Activated T-cell treated with anti-CD3 and anti-CD28 coated beads, Interleukin-2, amount 50 U/mL, for 72 hours (primary cell): ENCODE measurements at regions not wholly inside any gene's neighbourhood (a gene's known extent, or its start where the extent isn't known, plus 50 kb on each side); places are given as distances from the start of the nearest gene placed in this dataset.
"Not testable (repeated sequence)": the region's sequence is repeated elsewhere in the genome, so short reads cannot be mapped to it uniquely, and the experiment has no call there.

Experiments
- ATAC-seq, 2 donors: fragments of 150-1000 bp; cut with Tn5 transposase; replicated peaks in 1 of 2; 2 replicates each; pipeline ENCODE4 v1.10.0; 2021; ENCODE audit warnings: moderate library complexity in 2 of 2, mild to moderate bottlenecking in 1 of 2
- DNase-seq, 2 donors: peaks; one replicate each; pipeline ENCODE4 v3.0.0; 2021 to 2022; ENCODE audit warnings: mixed read lengths in 1 of 2
- H3K27ac Mint-ChIP-seq: one replicate; pipeline ENCODE4 v1.8.0; 2022; ENCODE audit warnings: mild to moderate bottlenecking, moderate library complexity, mixed read lengths
- H3K27me3 Mint-ChIP-seq: one replicate; pipeline ENCODE4 v1.8.0; 2022; ENCODE audit warnings: low read depth, mixed read lengths
- H3K36me3 Mint-ChIP-seq, 2 donors: one replicate each; pipeline ENCODE4 v1.8.0; 2022; ENCODE audit warnings: mixed read lengths in 2 of 2, mild to moderate bottlenecking in 1 of 2; ENCODE audit not compliant: insufficient read depth in 2 of 2
- H3K4me1 Mint-ChIP-seq: one replicate; pipeline ENCODE4 v1.8.0; 2022; ENCODE audit warnings: low read depth, mixed read lengths
- H3K4me3 Mint-ChIP-seq, 2 donors: one replicate each; pipeline ENCODE4 v1.8.0; 2022; ENCODE audit warnings: mild to moderate bottlenecking in 2 of 2, mixed read lengths in 2 of 2, moderate library complexity in 2 of 2
- H3K9me3 Mint-ChIP-seq, 2 donors: one replicate each; pipeline ENCODE4 v1.8.0; 2022; ENCODE audit warnings: mixed read lengths in 2 of 2

- H3K27me3 Mint-ChIP-seq = no peaks in the 10 kb centered on the region
- H3K4me3 Mint-ChIP-seq = no peak overlapping the region
- ATAC-seq = no peak
- peaks cover 7% of the 10 kb centered on the region in 2 donors for H3K9me3 Mint-ChIP-seq
- no peaks in the 10 kb centered on the region for H3K36me3 Mint-ChIP-seq
- no peak overlapping the region for H3K27ac Mint-ChIP-seq
- DNase-seq = no peak
- H3K4me1 Mint-ChIP-seq = no peaks in the 10 kb centered on the region
These were observed 319.2 kb upstream of the API5 start for GRCh38 chr11:42992594-42992993.

DNA sequence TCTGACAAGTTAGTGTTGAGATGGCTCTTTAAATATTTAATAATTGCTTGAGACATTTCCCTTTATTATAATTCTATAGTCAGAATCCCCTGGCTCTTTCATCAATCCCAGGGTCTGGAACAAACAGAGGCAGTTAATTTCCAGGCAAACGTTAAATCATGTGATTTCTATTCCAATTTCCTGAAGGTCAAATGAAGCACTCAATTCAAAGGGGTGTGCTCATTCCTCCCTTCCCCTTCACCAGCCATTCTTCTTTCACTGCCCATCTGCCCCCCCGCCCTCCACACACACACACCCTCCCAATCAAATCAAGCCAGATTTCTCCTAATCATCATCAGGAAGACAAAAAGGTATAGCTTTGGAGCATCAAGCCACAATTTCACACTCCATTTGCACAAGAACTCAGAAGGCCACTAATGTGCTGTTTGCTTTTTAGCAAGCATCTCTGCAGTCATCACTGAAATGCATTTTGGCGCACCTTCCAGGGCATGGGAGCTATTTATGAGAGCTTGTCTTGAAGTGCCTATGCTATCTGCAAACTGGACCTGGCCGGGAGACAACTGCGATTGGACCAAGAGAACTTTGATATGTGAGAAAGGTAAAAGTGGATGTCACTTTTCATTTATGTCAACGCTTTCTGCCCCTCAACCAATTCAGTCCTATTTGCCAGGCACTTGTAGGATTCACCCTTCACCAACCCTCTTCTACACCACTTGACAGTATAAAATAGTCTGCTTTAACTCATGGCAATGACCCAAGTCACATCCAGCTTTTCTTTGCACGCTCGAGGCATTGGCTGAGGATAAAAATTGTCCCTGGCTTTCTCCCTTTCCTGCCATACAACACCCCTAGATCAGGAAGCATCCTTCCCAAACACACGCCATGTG is 315.1 kb upstream of the API5 start:
- Mint-ChIP-seq H3K36me3 (no peaks in the 10 kb centered on the region), H3K4me3 (no peak overlapping the region), H3K27me3 (no peaks in the 10 kb centered on the region), H3K4me1 (no peaks in the 10 kb centered on the region), H3K27ac (no peak overlapping the region), H3K9me3 (peaks cover 0 to 4% of the 10 kb centered on the region in 2 donors)
- DNase-seq (no peak), ATAC-seq (no peak)

GRCh38 chr11:43004879-43005278 is 306.9 kb upstream of the API5 start:
- not testable (repeated sequence) for H3K27me3 Mint-ChIP-seq, H3K4me3 Mint-ChIP-seq, H3K27ac Mint-ChIP-seq, DNase-seq, H3K4me1 Mint-ChIP-seq, H3K36me3 Mint-ChIP-seq, ATAC-seq
- peaks cover 9 to 15% of the 10 kb centered on the region in 2 donors for H3K9me3 Mint-ChIP-seq

GRCh38 chr11:43010042-43010441 is 301.8 kb upstream of the API5 start:
- ATAC-seq (no peak), DNase-seq (no peak)
- H3K4me1 Mint-ChIP-seq = no peaks in the 10 kb centered on the region
- no peaks in the 10 kb centered on the region for H3K27me3 Mint-ChIP-seq
- peaks cover 0 to 4% of the 10 kb centered on the region in 2 donors for H3K36me3 Mint-ChIP-seq
- no peak overlapping the region for H3K4me3 Mint-ChIP-seq
- H3K27ac Mint-ChIP-seq = no peak overlapping the region
- H3K9me3 Mint-ChIP-seq = peaks cover 6 to 7% of the 10 kb centered on the region in 2 donors

- no peak overlapping the region for H3K27ac Mint-ChIP-seq
- no peaks in the 10 kb centered on the region for H3K27me3 Mint-ChIP-seq
- ATAC-seq (no peak), DNase-seq (no peak)
- peaks cover 3 to 4% of the 10 kb centered on the region in 2 donors for H3K9me3 Mint-ChIP-seq
- no peak overlapping the region for H3K4me3 Mint-ChIP-seq
- H3K36me3 Mint-ChIP-seq = no peaks in the 10 kb centered on the region
- no peaks in the 10 kb centered on the region for H3K4me1 Mint-ChIP-seq
These were observed 299.2 kb upstream of the API5 start for GRCh38 chr11:43012606-43013005.

DNA sequence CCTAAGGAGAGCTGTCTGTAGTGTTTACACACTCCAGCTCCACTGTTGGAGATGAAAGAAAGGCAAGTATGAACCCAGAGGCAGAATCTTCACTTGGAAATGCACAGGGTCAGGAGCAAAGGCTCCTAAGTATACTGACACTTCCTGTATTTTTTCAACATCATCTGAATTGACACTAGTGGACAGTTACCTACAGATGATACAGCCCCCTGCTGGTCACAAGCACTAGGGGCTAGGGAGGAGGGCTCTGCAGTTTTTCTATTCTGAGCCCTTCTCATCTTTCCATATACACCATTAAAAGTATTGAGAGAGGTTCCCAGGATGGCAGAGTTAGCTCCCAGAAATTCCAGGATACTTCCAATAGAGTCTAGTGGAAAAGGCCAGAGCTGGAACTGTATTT is 290.3 kb upstream of the API5 start:
- Mint-ChIP-seq H3K36me3 (no peaks in the 10 kb centered on the region), H3K27me3 (no peaks in the 10 kb centered on the region), H3K9me3 (peaks cover 0 to 3% of the 10 kb centered on the region in 2 donors), H3K27ac (no peak overlapping the region), H3K4me1 (no peaks in the 10 kb centered on the region), H3K4me3 (no peak overlapping the region)
- no peak for DNase-seq
- no peak for ATAC-seq

- Mint-ChIP-seq H3K36me3 (no peaks in the 10 kb centered on the region), H3K9me3 (peaks cover 0 to 5% of the 10 kb centered on the region in 2 donors), H3K27me3 (no peaks in the 10 kb centered on the region), H3K27ac (no peak overlapping the region), H3K4me1 (no peaks in the 10 kb centered on the region), H3K4me3 (no peak overlapping the region)
- ATAC-seq (no peak), DNase-seq (no peak)
These were observed 277.5 kb upstream of the API5 start for GRCh38 chr11:43034341-43034740.

DNA sequence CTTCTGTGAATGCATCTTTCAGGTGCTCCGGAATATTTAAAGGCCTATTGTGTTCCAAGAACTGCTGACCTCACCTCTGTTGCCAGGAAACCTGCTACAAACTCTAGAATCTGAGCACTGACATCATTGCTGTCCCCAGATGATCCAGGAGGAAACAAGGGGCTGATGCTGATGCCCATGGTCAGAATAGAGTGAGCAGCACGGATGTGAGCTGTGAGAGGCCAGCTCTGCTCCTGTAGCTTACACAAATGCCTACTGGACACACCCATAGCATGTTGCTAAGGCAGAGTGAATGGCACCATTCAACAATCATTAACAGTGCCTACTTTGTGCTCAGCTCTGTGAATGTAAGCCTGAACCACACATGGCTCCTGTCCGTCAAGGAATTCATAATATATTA is 276.7 kb upstream of the API5 start:
- H3K27me3 Mint-ChIP-seq = no peaks in the 10 kb centered on the region
- H3K9me3 Mint-ChIP-seq = peaks cover 2 to 9% of the 10 kb centered on the region in 2 donors
- no peak overlapping the region for H3K4me3 Mint-ChIP-seq
- H3K36me3 Mint-ChIP-seq = no peaks in the 10 kb centered on the region
- no peak for ATAC-seq
- H3K27ac Mint-ChIP-seq = no peak overlapping the region
- no peak for DNase-seq
- H3K4me1 Mint-ChIP-seq = no peaks in the 10 kb centered on the region

DNA sequence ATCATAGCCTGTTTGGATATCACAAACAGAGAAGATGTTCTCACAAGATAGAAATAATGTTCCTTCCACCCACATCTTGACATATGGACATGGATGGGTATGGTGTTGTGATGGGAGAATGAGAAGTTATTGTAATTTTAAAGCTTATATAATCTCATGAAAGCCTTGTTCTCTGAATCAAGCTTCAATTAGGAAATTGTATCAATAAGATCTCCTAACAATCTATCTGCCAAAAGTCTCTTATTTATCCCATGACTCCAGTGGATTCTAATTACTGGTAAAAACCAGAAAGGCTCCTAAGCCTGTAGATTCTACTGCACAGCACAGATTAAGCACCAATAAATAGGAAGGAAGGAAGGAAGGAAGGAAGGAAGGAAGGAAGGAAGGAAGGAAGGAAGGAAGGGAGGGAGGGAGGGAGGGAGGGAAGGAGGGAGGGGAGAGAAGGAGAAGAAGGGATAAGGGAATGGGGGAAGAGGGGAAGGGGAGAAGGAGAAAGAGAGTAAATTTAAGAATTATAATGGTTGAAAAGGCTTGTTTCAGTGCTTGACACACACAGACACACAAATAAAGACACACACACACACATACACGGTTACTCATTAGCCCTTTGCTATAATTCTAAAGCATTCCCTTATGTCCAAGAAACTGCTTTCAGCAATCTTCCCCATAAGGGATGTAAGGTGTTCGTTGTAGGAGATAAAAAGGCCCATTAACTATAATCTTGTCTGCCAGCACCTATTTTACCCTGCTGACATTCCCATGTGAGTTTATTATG is 258.0 kb upstream of the API5 start:
- Mint-ChIP-seq H3K9me3 (peaks cover 0 to 3% of the 10 kb centered on the region in 2 donors), H3K4me1 (no peaks in the 10 kb centered on the region), H3K27ac (no peak overlapping the region), H3K27me3 (no peaks in the 10 kb centered on the region), H3K4me3 (no peak overlapping the region), H3K36me3 (no peaks in the 10 kb centered on the region)
- DNase-seq = no peak
- ATAC-seq = no peak

DNA sequence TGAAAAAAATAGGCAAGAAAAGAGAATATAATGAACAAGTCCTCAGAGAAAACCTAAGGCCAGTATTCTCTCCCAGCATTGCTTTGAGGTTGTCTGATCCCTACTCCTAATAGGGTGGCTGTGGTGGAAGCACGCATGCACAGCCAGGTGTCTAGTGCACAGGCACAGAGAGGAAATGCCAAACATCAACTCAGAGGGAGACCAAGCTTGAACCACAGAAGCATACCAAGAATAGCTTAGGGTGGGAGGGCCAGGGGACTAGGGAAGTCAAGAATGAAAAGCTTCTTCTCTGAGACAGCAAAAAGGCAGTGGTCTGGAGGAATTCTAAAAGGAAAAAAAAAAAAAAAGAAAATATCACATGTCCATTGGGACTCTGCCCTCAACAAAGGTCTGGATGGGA is 244.1 kb upstream of the API5 start:
- Mint-ChIP-seq H3K27me3 (no peaks in the 10 kb centered on the region), H3K27ac (no peak overlapping the region), H3K36me3 (peaks cover 0 to 2% of the 10 kb centered on the region in 2 donors), H3K4me3 (no peak overlapping the region), H3K9me3 (peaks cover 6 to 15% of the 10 kb centered on the region in 2 donors), H3K4me1 (no peaks in the 10 kb centered on the region)
- no peak for DNase-seq
- no peak for ATAC-seq

DNA sequence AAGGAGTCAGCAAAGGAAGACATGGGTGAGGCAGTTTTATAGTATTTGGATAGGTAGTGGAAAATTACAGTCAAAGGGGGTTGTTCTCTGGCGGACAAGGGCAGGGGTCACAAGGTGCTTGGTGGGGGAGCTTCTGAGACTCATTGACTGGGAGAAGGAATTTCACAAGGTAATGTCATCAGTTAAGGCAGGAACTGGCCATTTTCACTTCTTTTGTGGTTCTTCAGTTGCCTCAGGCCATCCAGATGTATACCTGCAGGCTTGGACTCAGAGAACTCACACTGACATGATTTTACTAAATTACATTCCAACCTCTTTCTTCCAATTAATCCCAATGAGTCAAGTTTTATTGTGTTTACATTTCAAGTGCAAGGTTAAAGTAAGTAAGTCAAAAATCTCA is 240.5 kb upstream of the API5 start:
- DNase-seq (no peak), ATAC-seq (no peak)
- H3K4me3 Mint-ChIP-seq = no peak overlapping the region
- H3K27me3 Mint-ChIP-seq = no peaks in the 10 kb centered on the region
- peaks cover 0 to 2% of the 10 kb centered on the region in 2 donors for H3K36me3 Mint-ChIP-seq
- H3K27ac Mint-ChIP-seq = no peak overlapping the region
- no peaks in the 10 kb centered on the region for H3K4me1 Mint-ChIP-seq
- H3K9me3 Mint-ChIP-seq = peaks cover 9 to 21% of the 10 kb centered on the region in 2 donors

DNA sequence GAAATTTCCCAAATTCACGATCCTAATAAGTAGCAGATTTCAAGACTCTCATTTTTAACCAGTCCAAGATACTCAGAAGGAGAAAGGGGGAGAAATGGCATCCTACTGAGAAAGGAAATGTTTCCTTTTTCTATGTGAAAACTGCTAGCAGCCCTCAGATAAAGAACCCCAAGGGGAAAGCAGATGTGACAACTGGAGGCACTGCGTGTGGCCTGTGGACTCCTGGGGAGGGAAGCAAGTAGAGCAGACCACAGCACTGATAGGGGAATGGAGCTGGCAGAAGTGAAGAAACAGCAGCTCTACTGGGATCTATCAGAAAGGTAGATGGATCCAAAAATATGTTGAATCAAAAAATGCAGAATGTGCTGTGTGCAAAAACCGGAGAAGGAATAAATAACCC is 239.7 kb upstream of the API5 start:
- no peak for ATAC-seq

DNA sequence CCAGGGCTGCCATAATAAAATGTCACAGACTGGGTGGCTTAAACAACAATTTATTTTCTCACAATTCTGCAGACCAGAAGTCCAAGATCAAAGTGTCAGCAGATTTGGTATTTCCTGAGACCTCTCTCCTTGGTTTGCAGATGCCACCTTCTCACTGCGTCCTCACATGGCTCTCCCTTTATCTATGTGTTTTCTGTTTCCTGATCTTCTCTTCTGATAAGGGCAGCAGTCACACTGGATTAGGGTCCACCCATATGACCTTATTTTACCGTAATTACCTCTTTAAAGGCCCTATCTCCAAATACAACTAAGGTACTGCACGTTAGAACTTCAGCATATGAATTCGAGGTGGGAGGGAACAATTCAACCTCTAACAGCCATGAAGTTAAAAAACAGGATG is 238.9 kb upstream of the API5 start:
- DNase-seq (no peak), ATAC-seq (no peak)
- Mint-ChIP-seq H3K27me3 (no peaks in the 10 kb centered on the region), H3K4me1 (no peaks in the 10 kb centered on the region), H3K27ac (no peak overlapping the region), H3K9me3 (peaks cover 6 to 18% of the 10 kb centered on the region in 2 donors), H3K4me3 (no peak overlapping the region), H3K36me3 (peaks cover 0 to 2% of the 10 kb centered on the region in 2 donors)

More for the DNA sequence above, 239.7 kb upstream of the API5 start:
- no peak overlapping the region for H3K4me3 Mint-ChIP-seq
- no peaks in the 10 kb centered on the region for H3K4me1 Mint-ChIP-seq
- no peak for DNase-seq
- peaks cover 9 to 21% of the 10 kb centered on the region in 2 donors for H3K9me3 Mint-ChIP-seq
- H3K36me3 Mint-ChIP-seq = peaks cover 0 to 2% of the 10 kb centered on the region in 2 donors
- H3K27me3 Mint-ChIP-seq = no peaks in the 10 kb centered on the region
- no peak overlapping the region for H3K27ac Mint-ChIP-seq
